ENCODE measurements at regions not wholly inside any gene's neighbourhood (a gene's known extent, or its start where the extent isn't known, plus 50 kb on each side); places are given as distances from the start of the nearest gene placed in this dataset.

DNA sequence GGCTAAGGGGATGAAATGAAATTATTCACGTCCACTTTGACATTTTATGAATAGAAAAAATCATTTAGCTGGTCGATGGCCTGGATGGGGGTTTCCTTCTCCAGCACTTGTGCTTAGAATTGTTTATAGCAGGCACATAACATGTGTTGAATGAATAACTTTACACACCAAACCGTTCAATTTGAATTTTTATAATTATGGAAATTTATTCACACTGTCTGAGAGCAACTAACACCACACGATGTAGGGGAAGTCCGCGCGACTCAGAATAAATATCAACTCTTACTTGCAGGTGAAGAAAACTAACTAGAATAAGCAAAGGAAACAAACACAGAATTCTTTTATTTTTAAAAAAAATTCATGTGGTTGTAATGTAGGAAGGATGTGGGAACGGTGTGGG, 81.3 kb downstream of the MINAR1 start:
- ChIA-PET POLR2A (no interaction called here), CTCF (no interaction called here)
- TF ChIP-seq ZNF433 (tag by site-specific recombination; IDR thresholded peaks at IDR 0.05; ENCODE audit: low read depth): no peak
- no peak for TF ChIP-seq HOXC10 (CRISPR knock-in tag; IDR thresholded peaks at IDR 0.05)
- no peak for TF ChIP-seq ZNF514 (tag by site-specific recombination; IDR thresholded peaks at IDR 0.05)
- no peak for TF ChIP-seq ZNF155 (tag by site-specific recombination; IDR thresholded peaks at IDR 0.05)
- TF ChIP-seq YY1 (tag by site-specific recombination; IDR thresholded peaks at IDR 0.05): no peak
- TF ChIP-seq BCL11B (tag by site-specific recombination; IDR thresholded peaks at IDR 0.05; ENCODE audit: low read depth): no peak
- no peak for TF ChIP-seq ZSCAN23 (tag by site-specific recombination; IDR thresholded peaks at IDR 0.05)
- TF ChIP-seq, protein P1, sequence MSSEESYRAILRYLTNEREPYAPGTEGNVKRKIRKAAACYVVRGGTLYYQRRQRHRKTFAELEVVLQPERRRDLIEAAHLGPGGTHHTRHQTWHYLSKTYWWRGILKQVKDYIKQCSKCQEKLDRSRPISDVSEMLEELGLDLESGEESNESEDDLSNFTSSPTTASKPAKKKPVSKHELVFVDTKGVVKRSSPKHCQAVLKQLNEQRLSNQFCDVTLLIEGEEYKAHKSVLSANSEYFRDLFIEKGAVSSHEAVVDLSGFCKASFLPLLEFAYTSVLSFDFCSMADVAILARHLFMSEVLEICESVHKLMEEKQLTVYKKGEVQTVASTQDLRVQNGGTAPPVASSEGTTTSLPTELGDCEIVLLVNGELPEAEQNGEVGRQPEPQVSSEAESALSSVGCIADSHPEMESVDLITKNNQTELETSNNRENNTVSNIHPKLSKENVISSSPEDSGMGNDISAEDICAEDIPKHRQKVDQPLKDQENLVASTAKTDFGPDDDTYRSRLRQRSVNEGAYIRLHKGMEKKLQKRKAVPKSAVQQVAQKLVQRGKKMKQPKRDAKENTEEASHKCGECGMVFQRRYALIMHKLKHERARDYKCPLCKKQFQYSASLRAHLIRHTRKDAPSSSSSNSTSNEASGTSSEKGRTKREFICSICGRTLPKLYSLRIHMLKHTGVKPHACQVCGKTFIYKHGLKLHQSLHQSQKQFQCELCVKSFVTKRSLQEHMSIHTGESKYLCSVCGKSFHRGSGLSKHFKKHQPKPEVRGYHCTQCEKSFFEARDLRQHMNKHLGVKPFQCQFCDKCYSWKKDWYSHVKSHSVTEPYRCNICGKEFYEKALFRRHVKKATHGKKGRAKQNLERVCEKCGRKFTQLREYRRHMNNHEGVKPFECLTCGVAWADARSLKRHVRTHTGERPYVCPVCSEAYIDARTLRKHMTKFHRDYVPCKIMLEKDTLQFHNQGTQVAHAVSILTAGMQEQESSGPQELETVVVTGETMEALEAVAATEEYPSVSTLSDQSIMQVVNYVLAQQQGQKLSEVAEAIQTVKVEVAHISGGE (tag by site-specific recombination; conservative IDR thresholded peaks at IDR 0.05; ENCODE audit: low read depth): no peak
- no peak overlapping the region for H3K4me3 ChIP-seq (ENCODE audit: low read depth, low read length)
- H3K27ac ChIP-seq (ENCODE audit: extremely low read depth, low read depth, low read length): no peak overlapping the region
- no peaks in the 10 kb centered on the region for H3K9me3 ChIP-seq (ENCODE audit: control insufficient read depth, insufficient read depth, low read depth, low read length)
- no peaks in the 10 kb centered on the region for H3K36me3 ChIP-seq (ENCODE audit: control insufficient read depth in 2 of 2, insufficient read depth in 1 of 2, low read length in 2 of 2)
- no peaks in the 10 kb centered on the region for H3K4me1 ChIP-seq (ENCODE audit: control insufficient read depth, insufficient read depth, low read length)

DNA sequence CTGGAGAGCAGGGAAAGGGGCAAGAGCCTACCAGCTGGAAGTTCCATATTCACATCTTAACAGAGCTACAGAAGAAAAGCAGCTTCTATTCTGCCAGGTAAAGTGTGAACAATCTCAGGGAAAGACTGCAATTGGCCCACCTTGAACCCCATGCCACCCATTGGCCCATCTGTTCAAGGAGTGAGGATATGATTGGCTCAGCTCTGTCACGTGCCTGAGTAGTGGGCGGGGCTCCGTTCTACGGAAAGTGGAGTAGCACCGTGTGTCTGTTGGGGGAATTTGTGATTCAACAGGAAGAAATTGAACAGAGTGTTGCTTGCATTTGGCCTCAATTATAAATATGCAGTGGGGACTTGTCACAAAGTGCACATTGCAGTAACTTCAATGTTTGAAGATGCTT, 81.8 kb downstream of the MINAR1 start:
- TF ChIP-seq PBX3 (CRISPR knock-in tag; IDR thresholded peaks at IDR 0.05) (no peak), GLI2 (tag by site-specific recombination; IDR thresholded peaks at IDR 0.05; ENCODE audit: borderline replicate concordance, low read depth) (no peak), ZNF121 (tag by site-specific recombination; IDR thresholded peaks at IDR 0.05) (no peak), ZNF843 (tag by site-specific recombination; IDR thresholded peaks at IDR 0.05) (no peak), ZNF391 (tag by site-specific recombination; IDR thresholded peaks at IDR 0.05; ENCODE audit: borderline replicate concordance, low read depth) (no peak)
- ChIA-PET POLR2A (interaction anchor here (0.7 kb wide), 1 partner anchor 82 kb away, joined by 3 read pairs; no protein-coding TSS in a partner anchor), CTCF (no interaction called here)
- no peaks in the 10 kb centered on the region for H3K9me3 ChIP-seq (ENCODE audit: control insufficient read depth, insufficient read depth, low read depth, low read length)
- H3K4me1 ChIP-seq (ENCODE audit: control insufficient read depth, insufficient read depth, low read length): no peaks in the 10 kb centered on the region
- no peak overlapping the region for H3K27ac ChIP-seq (ENCODE audit: extremely low read depth, low read depth, low read length)
- H3K4me3 ChIP-seq (ENCODE audit: low read depth, low read length): no peak overlapping the region
- no peaks in the 10 kb centered on the region for H3K36me3 ChIP-seq (ENCODE audit: control insufficient read depth in 2 of 2, insufficient read depth in 1 of 2, low read length in 2 of 2)

DNA sequence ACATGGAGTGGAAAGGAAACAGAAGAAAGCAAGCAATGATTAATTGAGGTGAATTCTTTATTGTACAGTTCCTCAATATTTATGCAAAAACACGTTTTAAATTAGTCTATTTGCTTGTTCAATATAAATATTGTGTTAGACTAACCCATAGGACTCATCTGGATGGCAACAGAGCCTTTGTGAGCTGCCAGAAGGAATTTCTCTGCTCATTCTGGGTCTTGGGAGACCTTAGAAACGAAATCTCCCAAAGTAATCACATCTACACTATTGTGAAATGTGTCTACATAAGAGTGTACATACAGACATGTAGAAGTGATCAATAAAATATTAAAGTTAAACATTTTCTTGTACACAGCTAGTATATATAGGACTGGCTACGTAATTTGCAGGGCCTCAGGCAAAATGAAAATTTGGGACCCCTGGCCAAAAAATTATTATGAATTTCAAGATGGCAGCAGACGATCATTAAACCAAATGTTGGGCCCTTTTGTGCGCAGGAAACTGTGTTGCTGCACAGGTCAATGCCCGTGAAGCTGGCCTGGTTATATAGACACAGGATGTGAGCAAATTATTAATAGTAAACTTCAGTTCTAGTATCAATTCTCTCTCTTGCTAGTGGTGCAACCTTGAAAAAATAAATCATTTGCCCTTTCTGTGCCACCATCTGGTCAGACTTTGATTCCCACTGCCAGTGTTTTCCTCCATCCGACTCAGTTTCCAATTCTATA, 83.3 kb downstream of the MINAR1 start:
- Histone ChIP-seq H3K4me1 (ENCODE audit: control insufficient read depth, insufficient read depth, low read length) (no peaks in the 10 kb centered on the region), H3K36me3 (ENCODE audit: control insufficient read depth in 2 of 2, insufficient read depth in 1 of 2, low read length in 2 of 2) (no peaks in the 10 kb centered on the region), H3K9me3 (ENCODE audit: control insufficient read depth, insufficient read depth, low read depth, low read length) (no peaks in the 10 kb centered on the region), H3K27ac (ENCODE audit: extremely low read depth, low read depth, low read length) (no peak overlapping the region), H3K4me3 (ENCODE audit: low read depth, low read length) (no peak overlapping the region)
- ChIA-PET POLR2A (no interaction called here), CTCF (interaction anchor here (0.7 kb wide), 1 partner anchor 69 kb away, joined by 4 read pairs; no protein-coding TSS in a partner anchor)
- no peak for TF ChIP-seq SALL2 (tag by site-specific recombination; IDR thresholded peaks at IDR 0.05; ENCODE audit: borderline replicate concordance)

DNA sequence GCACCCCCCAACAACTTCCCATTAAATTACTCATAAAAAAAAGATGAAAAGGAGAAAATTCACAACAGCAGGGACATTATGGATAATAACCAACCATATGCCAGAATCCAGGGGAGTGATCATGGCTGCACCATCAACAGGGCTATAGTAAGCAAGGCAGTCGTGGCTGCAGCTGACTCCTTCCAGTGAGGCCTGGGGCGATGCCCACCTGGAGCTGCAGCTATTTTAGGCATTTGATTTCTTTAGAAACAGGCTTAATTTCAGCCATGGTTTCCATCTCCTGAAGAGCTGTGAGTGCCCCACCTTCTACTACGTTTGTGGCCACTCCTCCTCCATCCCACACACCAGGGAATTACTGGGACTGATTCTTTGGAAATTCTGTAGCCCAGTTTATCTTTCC, 84.0 kb downstream of the MINAR1 start:
- Histone ChIP-seq H3K4me3 (ENCODE audit: low read depth, low read length) (no peak overlapping the region), H3K9me3 (ENCODE audit: control insufficient read depth, insufficient read depth, low read depth, low read length) (no peaks in the 10 kb centered on the region), H3K36me3 (ENCODE audit: control insufficient read depth in 2 of 2, insufficient read depth in 1 of 2, low read length in 2 of 2) (no peaks in the 10 kb centered on the region), H3K4me1 (ENCODE audit: control insufficient read depth, insufficient read depth, low read length) (no peaks in the 10 kb centered on the region), H3K27ac (ENCODE audit: extremely low read depth, low read depth, low read length) (no peak overlapping the region)
- POLR2A ChIA-PET: no interaction called here
- no peak for TF ChIP-seq ZNF623 (tag by site-specific recombination; IDR thresholded peaks at IDR 0.05)
- no peak for TF ChIP-seq ZNF302 (tag by site-specific recombination; IDR thresholded peaks at IDR 0.05; ENCODE audit: low read depth)
- TF ChIP-seq ZNF548 (tag by site-specific recombination; IDR thresholded peaks at IDR 0.05): no peak
- TF ChIP-seq ZNF362 (tag by site-specific recombination; IDR thresholded peaks at IDR 0.05): no peak
- TF ChIP-seq ZNF394 (tag by site-specific recombination; IDR thresholded peaks at IDR 0.05; ENCODE audit: borderline replicate concordance): no peak
- no peak for TF ChIP-seq ZNF23 (tag by site-specific recombination; IDR thresholded peaks at IDR 0.05; ENCODE audit: borderline replicate concordance)
- no peak for TF ChIP-seq ZNF112 (tag by site-specific recombination; IDR thresholded peaks at IDR 0.05)
- no peak for TF ChIP-seq TRIM28 (IDR thresholded peaks at IDR 0.05; ENCODE audit: borderline replicate concordance, low read length)
- CTCF ChIA-PET: no interaction called here
